HEK293T (cell line): ENCODE measurements at regions not wholly inside any gene's neighbourhood (a gene's known extent, or its start where the extent isn't known, plus 50 kb on each side); places are given as distances from the start of the nearest gene placed in this dataset.

Experiments used
- ARNT ChIP-seq: fragments of 450-650 bp; IDR thresholded peaks from 2 replicates; pipeline ENCODE4 v1.6.1; 2017; ENCODE audit warnings: mild to moderate bottlenecking
- FOXK2 ChIP-seq: fragments of 450-650 bp; IDR thresholded peaks from 2 replicates; pipeline ENCODE4 v1.6.1; 2016; ENCODE audit warnings: mild to moderate bottlenecking
- FOXM1 ChIP-seq: fragments of 450-650 bp; IDR thresholded peaks from 2 replicates; pipeline ENCODE4 v1.6.1; 2017; ENCODE audit warnings: mild to moderate bottlenecking, borderline replicate concordance
- HDGF ChIP-seq: fragments of 450-650 bp; IDR thresholded peaks from 2 replicates; pipeline ENCODE4 v1.6.1; 2017; ENCODE audit warnings: antibody characterized with exemption, borderline replicate concordance
- SP1 ChIP-seq: fragments of 450-650 bp; IDR thresholded peaks from 2 replicates; pipeline ENCODE4 v1.6.1; 2017
- SUZ12 ChIP-seq: fragments of 450-650 bp; IDR thresholded peaks from 2 replicates; pipeline ENCODE4 v1.6.1; 2016; ENCODE audit warnings: mild to moderate bottlenecking
- TARDBP ChIP-seq: fragments of 450-650 bp; IDR thresholded peaks from 2 replicates; pipeline ENCODE4 v1.6.1; 2016

DNA sequence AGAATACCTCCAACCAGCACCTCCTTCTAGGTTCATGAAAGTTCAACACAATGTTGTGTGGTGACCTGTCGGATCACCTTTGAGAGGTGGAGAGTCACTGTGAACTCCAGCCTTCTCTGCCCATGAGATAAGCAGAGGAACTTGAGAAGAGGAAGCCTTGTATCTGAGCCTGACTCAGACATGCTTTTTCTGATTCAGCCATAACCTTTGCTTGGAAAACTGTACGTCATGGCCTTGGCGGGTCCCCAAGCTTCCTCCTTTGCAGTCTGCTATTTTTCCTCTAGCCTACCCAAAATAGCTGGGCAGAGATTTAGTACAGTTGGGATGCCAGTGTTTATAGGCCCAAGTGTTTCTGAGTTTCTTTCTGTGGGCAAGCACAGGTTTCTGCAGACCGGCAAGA lies 274.7 kb downstream of the CETN3 start:
- TF ChIP-seq HDGF (no peak), FOXM1 (no peak), SP1 (no peak), SUZ12 (no peak), FOXK2 (no peak), TARDBP (no peak), ARNT (no peak)
